G401 (cell line): ENCODE measurements at regions not wholly inside any gene's neighbourhood (a gene's known extent, or its start where the extent isn't known, plus 50 kb on each side); places are given as distances from the start of the nearest gene placed in this dataset.

Experiments used
- DNase-seq: peaks from one replicate; pipeline ENCODE4 v3.0.0-alpha.2; 2015; ENCODE audit warnings: low spot score
- in situ Hi-C: cut with HindIII; loops from 2 replicates; pipeline ENCODE4 v1.10.0; 2016; ENCODE audit warnings: low sequenced_read_pairs, mixed read lengths

GRCh38 chr2:120953066-120953756 is 217.5 kb downstream of the GLI2 start:
- in situ Hi-C loops: no loop called here
- DNase-seq: peak; percentile 78

- in situ Hi-C loops: no loop called here
Observed at GRCh38 chr2:120953843-120954584, 218.3 kb downstream of the GLI2 start.

GRCh38 chr2:120954939-120955338 is 219.3 kb downstream of the GLI2 start:
- no peak for DNase-seq
- in situ Hi-C loops: no loop called here

More at GRCh38 chr2:120953843-120954584, 218.3 kb downstream of the GLI2 start:
- no peak for DNase-seq

- DNase-seq: no peak
- in situ Hi-C loops: no loop called here
Observed at GRCh38 chr2:120955427-120955826, 219.8 kb downstream of the GLI2 start.

- in situ Hi-C loops: no loop called here
- no peak for DNase-seq
Observed at GRCh38 chr2:120956486-120957156, 221.0 kb downstream of the GLI2 start.

- in situ Hi-C loops: no loop called here
- DNase-seq: peak; percentile 93
Observed at GRCh38 chr2:120957905-120958304, 222.2 kb downstream of the GLI2 start.

GRCh38 chr2:120958623-120959366 is 223.1 kb downstream of the GLI2 start:
- DNase-seq: no peak
- in situ Hi-C loops: no loop called here

- in situ Hi-C loops: no loop called here
- DNase-seq: no peak
Observed at GRCh38 chr2:120959426-120959825, 223.8 kb downstream of the GLI2 start.

- in situ Hi-C loops: no loop called here
- DNase-seq: no peak
Observed at GRCh38 chr2:120960770-120961366, 225.2 kb downstream of the GLI2 start.

GRCh38 chr2:120961396-120961795 is 225.7 kb downstream of the GLI2 start:
- no peak for DNase-seq
- in situ Hi-C loops: no loop called here

- DNase-seq: no peak
- in situ Hi-C loops: no loop called here
Observed at GRCh38 chr2:120963997-120964705, 228.5 kb downstream of the GLI2 start.

GRCh38 chr2:120964819-120965218 is 229.2 kb downstream of the GLI2 start:
- DNase-seq: no peak
- in situ Hi-C loops: no loop called here

GRCh38 chr2:120966510-120967254 is 231.0 kb downstream of the GLI2 start:
- in situ Hi-C loops: no loop called here
- DNase-seq: no peak

- DNase-seq: no peak
- in situ Hi-C loops: no loop called here
Observed at GRCh38 chr2:120968307-120969015, 232.8 kb downstream of the GLI2 start.

- in situ Hi-C loops: no loop called here
- DNase-seq: no peak
Observed at GRCh38 chr2:120969613-120970355, 234.1 kb downstream of the GLI2 start.

- in situ Hi-C loops: no loop called here
- DNase-seq: no peak
Observed at GRCh38 chr2:120971866-120972265, 236.2 kb downstream of the GLI2 start.

- no peak for DNase-seq
- in situ Hi-C loops: no loop called here
Observed at GRCh38 chr2:120972286-120972685, 236.6 kb downstream of the GLI2 start.
